HL-60 (cell line): ENCODE measurements at regions not wholly inside any gene's neighbourhood (a gene's known extent, or its start where the extent isn't known, plus 50 kb on each side); places are given as distances from the start of the nearest gene placed in this dataset.

ENCODE experiments used
- GABPA ChIP-seq: IDR thresholded peaks from 2 replicates; pipeline ENCODE4 v1.6.1; 2012; ENCODE audit warnings: low read depth
- POLR2AphosphoS5 ChIP-seq: IDR thresholded peaks from 2 replicates; pipeline ENCODE4 v1.6.1; 2012; ENCODE audit warnings: low read depth
- TF ChIP-seq, protein P1 (sequence below): IDR thresholded peaks from one replicate; pipeline ENCODE4 v1.5.1; 2011; ENCODE audit warnings: low read length, control low read depth, inconsistent platforms; ENCODE audit not compliant: insufficient read depth
- TF ChIP-seq, protein P2 (sequence below): IDR thresholded peaks from 2 replicates; pipeline ENCODE4 v1.6.1; 2012; ENCODE audit warnings: low read depth; ENCODE audit not compliant: insufficient replicate concordance

DNA sequence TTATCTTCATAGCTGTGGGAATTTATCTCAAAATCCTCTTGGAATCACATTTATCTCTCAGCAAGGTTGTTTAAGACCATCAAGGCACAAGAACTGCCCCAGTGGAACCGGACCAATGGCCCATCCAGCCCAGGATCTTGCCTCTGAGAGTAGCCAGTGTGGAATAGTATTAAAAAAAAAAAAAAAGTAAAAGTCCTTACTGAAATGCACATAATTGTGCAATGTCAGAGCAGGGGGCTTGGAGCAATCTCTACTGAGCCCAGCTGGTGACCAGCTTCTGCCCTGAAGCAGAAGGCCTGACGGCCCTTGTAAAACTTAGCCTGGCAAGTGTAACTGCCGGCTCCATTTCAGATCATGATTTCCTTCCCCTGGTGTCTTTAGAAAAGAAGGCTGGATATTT lies 355.6 kb upstream of the PIK3C3 start:
- TF ChIP-seq, protein P1, sequence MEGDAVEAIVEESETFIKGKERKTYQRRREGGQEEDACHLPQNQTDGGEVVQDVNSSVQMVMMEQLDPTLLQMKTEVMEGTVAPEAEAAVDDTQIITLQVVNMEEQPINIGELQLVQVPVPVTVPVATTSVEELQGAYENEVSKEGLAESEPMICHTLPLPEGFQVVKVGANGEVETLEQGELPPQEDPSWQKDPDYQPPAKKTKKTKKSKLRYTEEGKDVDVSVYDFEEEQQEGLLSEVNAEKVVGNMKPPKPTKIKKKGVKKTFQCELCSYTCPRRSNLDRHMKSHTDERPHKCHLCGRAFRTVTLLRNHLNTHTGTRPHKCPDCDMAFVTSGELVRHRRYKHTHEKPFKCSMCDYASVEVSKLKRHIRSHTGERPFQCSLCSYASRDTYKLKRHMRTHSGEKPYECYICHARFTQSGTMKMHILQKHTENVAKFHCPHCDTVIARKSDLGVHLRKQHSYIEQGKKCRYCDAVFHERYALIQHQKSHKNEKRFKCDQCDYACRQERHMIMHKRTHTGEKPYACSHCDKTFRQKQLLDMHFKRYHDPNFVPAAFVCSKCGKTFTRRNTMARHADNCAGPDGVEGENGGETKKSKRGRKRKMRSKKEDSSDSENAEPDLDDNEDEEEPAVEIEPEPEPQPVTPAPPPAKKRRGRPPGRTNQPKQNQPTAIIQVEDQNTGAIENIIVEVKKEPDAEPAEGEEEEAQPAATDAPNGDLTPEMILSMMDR: no peak
- no peak for TF ChIP-seq POLR2AphosphoS5
- TF ChIP-seq, protein P2, sequence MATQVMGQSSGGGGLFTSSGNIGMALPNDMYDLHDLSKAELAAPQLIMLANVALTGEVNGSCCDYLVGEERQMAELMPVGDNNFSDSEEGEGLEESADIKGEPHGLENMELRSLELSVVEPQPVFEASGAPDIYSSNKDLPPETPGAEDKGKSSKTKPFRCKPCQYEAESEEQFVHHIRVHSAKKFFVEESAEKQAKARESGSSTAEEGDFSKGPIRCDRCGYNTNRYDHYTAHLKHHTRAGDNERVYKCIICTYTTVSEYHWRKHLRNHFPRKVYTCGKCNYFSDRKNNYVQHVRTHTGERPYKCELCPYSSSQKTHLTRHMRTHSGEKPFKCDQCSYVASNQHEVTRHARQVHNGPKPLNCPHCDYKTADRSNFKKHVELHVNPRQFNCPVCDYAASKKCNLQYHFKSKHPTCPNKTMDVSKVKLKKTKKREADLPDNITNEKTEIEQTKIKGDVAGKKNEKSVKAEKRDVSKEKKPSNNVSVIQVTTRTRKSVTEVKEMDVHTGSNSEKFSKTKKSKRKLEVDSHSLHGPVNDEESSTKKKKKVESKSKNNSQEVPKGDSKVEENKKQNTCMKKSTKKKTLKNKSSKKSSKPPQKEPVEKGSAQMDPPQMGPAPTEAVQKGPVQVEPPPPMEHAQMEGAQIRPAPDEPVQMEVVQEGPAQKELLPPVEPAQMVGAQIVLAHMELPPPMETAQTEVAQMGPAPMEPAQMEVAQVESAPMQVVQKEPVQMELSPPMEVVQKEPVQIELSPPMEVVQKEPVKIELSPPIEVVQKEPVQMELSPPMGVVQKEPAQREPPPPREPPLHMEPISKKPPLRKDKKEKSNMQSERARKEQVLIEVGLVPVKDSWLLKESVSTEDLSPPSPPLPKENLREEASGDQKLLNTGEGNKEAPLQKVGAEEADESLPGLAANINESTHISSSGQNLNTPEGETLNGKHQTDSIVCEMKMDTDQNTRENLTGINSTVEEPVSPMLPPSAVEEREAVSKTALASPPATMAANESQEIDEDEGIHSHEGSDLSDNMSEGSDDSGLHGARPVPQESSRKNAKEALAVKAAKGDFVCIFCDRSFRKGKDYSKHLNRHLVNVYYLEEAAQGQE: no peak
- TF ChIP-seq GABPA: no peak
